ENCODE measurements at regions not wholly inside any gene's neighbourhood (a gene's known extent, or its start where the extent isn't known, plus 50 kb on each side); places are given as distances from the start of the nearest gene placed in this dataset.

DNA sequence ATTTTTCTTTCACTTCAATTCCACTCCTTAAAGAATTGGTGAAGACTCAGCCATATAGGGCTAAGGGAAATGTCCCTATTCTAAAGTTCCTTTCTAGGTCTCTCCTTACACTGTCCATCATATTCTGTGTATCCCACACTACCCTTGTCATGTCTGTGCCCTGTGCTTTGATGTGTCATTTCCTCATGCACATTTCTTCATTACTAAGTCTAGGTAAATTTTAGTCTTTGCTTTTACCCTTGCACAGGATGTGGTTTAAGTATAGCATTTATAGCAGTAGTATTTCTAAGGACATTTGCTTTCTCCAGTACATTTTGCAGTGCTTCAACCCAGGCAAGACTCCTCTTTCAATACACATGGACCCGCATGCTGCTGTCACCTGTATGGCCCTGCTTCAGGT, 221.5 kb upstream of the ACVR2A start:
- Histone ChIP-seq H3K27me3 (ENCODE audit: control insufficient read depth in 5 of 5, insufficient read depth in 4 of 5, low read length in 5 of 5) (no peaks in the 10 kb centered on the region), H3K36me3 (ENCODE audit: control insufficient read depth in 5 of 5, insufficient read depth in 5 of 5, low read length in 5 of 5) (no peaks in the 10 kb centered on the region), H3K9ac (ENCODE audit: low read length in 5 of 5) (no peak overlapping the region), H3K9me3 (ENCODE audit: control insufficient read depth in 5 of 5, low read length in 5 of 5) (no peaks in the 10 kb centered on the region), H3K4me3 (ENCODE audit: low read depth in 1 of 5, low read length in 5 of 5) (no peak overlapping the region), H3K4me1 (ENCODE audit: control insufficient read depth in 5 of 5, insufficient read depth in 5 of 5, low read length in 5 of 5) (no peaks in the 10 kb centered on the region), H3K27ac (ENCODE audit: low read depth, low read length) (no peak overlapping the region)

GRCh38 chr2:147621656-147622197, 223.1 kb upstream of the ACVR2A start:
- Histone ChIP-seq H3K36me3 (ENCODE audit: control insufficient read depth in 5 of 5, insufficient read depth in 5 of 5, low read length in 5 of 5) (no peaks in the 10 kb centered on the region), H3K9ac (ENCODE audit: low read length in 5 of 5) (no peak overlapping the region), H3K27ac (ENCODE audit: low read depth, low read length) (no peak overlapping the region), H3K4me1 (ENCODE audit: control insufficient read depth in 5 of 5, insufficient read depth in 5 of 5, low read length in 5 of 5) (no peaks in the 10 kb centered on the region), H3K4me3 (ENCODE audit: low read depth in 1 of 5, low read length in 5 of 5) (no peak overlapping the region), H3K9me3 (ENCODE audit: control insufficient read depth in 5 of 5, low read length in 5 of 5) (no peaks in the 10 kb centered on the region), H3K27me3 (ENCODE audit: control insufficient read depth in 5 of 5, insufficient read depth in 4 of 5, low read length in 5 of 5) (no peaks in the 10 kb centered on the region)

GRCh38 chr2:147619808-147620207, 225.0 kb upstream of the ACVR2A start:
- H3K4me3 ChIP-seq (ENCODE audit: low read depth in 1 of 5, low read length in 5 of 5) = no peak overlapping the region
- no peaks in the 10 kb centered on the region for H3K27me3 ChIP-seq (ENCODE audit: control insufficient read depth in 5 of 5, insufficient read depth in 4 of 5, low read length in 5 of 5)
- no peak overlapping the region for H3K27ac ChIP-seq (ENCODE audit: low read depth, low read length)
- H3K4me1 ChIP-seq (ENCODE audit: control insufficient read depth in 5 of 5, insufficient read depth in 5 of 5, low read length in 5 of 5) = no peaks in the 10 kb centered on the region
- H3K36me3 ChIP-seq (ENCODE audit: control insufficient read depth in 5 of 5, insufficient read depth in 5 of 5, low read length in 5 of 5) = no peaks in the 10 kb centered on the region
- H3K9me3 ChIP-seq (ENCODE audit: control insufficient read depth in 5 of 5, low read length in 5 of 5) = no peaks in the 10 kb centered on the region
- no peak overlapping the region for H3K9ac ChIP-seq (ENCODE audit: low read length in 5 of 5)

GRCh38 chr2:147615726-147616125, 229.1 kb upstream of the ACVR2A start:
- H3K4me1 ChIP-seq (ENCODE audit: control insufficient read depth in 5 of 5, insufficient read depth in 5 of 5, low read length in 5 of 5) = no peaks in the 10 kb centered on the region
- no peaks in the 10 kb centered on the region for H3K36me3 ChIP-seq (ENCODE audit: control insufficient read depth in 5 of 5, insufficient read depth in 5 of 5, low read length in 5 of 5)
- H3K27ac ChIP-seq (ENCODE audit: low read depth, low read length) = no peak overlapping the region
- H3K9ac ChIP-seq (ENCODE audit: low read length in 5 of 5) = no peak overlapping the region
- no peak overlapping the region for H3K4me3 ChIP-seq (ENCODE audit: low read depth in 1 of 5, low read length in 5 of 5)
- H3K9me3 ChIP-seq (ENCODE audit: control insufficient read depth in 5 of 5, low read length in 5 of 5) = no peaks in the 10 kb centered on the region
- H3K27me3 ChIP-seq (ENCODE audit: control insufficient read depth in 5 of 5, insufficient read depth in 4 of 5, low read length in 5 of 5) = no peaks in the 10 kb centered on the region

DNA sequence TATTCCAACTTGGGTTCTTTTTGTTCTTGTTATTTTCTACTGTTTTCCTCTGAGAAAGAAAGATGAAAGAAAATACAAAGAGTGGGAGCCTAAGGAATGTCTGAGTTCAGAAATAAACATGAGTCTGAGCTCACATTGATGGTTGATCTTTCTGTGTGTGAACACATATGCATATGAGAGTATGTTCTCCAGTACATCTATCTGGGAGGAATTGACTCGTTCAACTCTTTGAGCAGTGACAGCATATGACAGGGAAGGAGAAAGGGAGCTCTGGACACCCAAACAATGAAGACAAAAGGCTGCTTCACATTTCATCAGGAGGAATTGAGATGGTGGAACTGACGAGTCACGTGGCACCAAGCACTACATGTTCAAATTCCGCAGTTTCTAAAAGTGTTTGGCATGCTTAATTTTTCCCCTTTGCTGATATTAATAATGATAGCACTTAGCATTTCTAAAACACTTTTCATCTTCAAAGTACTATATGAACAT, 229.8 kb upstream of the ACVR2A start:
- H3K27me3 ChIP-seq (ENCODE audit: control insufficient read depth in 5 of 5, insufficient read depth in 4 of 5, low read length in 5 of 5) = no peaks in the 10 kb centered on the region
- no peaks in the 10 kb centered on the region for H3K9me3 ChIP-seq (ENCODE audit: control insufficient read depth in 5 of 5, low read length in 5 of 5)
- H3K4me3 ChIP-seq (ENCODE audit: low read depth in 1 of 5, low read length in 5 of 5) = no peak overlapping the region

GRCh38 chr2:147614471-147614870, 230.4 kb upstream of the ACVR2A start:
- no peak overlapping the region for H3K27ac ChIP-seq (ENCODE audit: low read depth, low read length)
- H3K4me1 ChIP-seq (ENCODE audit: control insufficient read depth in 5 of 5, insufficient read depth in 5 of 5, low read length in 5 of 5) = no peaks in the 10 kb centered on the region
- H3K27me3 ChIP-seq (ENCODE audit: control insufficient read depth in 5 of 5, insufficient read depth in 4 of 5, low read length in 5 of 5) = no peaks in the 10 kb centered on the region
- H3K9ac ChIP-seq (ENCODE audit: low read length in 5 of 5) = no peak overlapping the region
- H3K4me3 ChIP-seq (ENCODE audit: low read depth in 1 of 5, low read length in 5 of 5) = no peak overlapping the region
- H3K9me3 ChIP-seq (ENCODE audit: control insufficient read depth in 5 of 5, low read length in 5 of 5) = no peaks in the 10 kb centered on the region
- H3K36me3 ChIP-seq (ENCODE audit: control insufficient read depth in 5 of 5, insufficient read depth in 5 of 5, low read length in 5 of 5) = no peaks in the 10 kb centered on the region

More for the DNA sequence above, 229.8 kb upstream of the ACVR2A start:
- H3K36me3 ChIP-seq (ENCODE audit: control insufficient read depth in 5 of 5, insufficient read depth in 5 of 5, low read length in 5 of 5) = no peaks in the 10 kb centered on the region
- no peak overlapping the region for H3K9ac ChIP-seq (ENCODE audit: low read length in 5 of 5)
- no peak overlapping the region for H3K27ac ChIP-seq (ENCODE audit: low read depth, low read length)
- H3K4me1 ChIP-seq (ENCODE audit: control insufficient read depth in 5 of 5, insufficient read depth in 5 of 5, low read length in 5 of 5) = no peaks in the 10 kb centered on the region

DNA sequence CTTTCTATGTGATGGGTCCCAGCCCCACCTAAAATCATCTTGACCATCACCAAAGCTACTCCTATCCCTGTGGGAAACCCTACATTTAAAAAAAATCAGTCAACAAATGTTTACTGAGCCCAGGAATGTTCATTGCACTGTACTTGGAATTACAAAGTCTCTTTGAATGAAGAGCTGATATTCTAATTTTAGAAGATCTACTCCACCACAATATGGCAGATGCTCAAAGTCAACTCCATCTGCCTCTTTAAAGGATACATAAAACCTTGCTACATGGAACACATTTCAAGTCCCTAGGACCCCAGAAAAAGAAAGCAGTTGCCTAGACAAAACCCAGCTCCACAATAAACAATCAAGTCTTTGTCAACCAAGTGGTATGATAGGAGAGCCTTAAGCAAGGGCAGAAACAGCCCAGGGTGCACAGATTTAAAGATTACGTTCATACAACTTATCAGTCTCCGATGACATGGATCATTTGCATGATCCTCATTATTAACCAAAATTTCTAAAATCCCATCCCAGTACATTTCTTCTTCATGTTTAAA, 234.3 kb upstream of the ACVR2A start:
- no peaks in the 10 kb centered on the region for H3K9me3 ChIP-seq (ENCODE audit: control insufficient read depth in 5 of 5, low read length in 5 of 5)
- no peaks in the 10 kb centered on the region for H3K4me1 ChIP-seq (ENCODE audit: control insufficient read depth in 5 of 5, insufficient read depth in 5 of 5, low read length in 5 of 5)

GRCh38 chr2:147609301-147609700, 235.5 kb upstream of the ACVR2A start:
- H3K27ac ChIP-seq (ENCODE audit: low read depth, low read length) = no peak overlapping the region
- H3K36me3 ChIP-seq (ENCODE audit: control insufficient read depth in 5 of 5, insufficient read depth in 5 of 5, low read length in 5 of 5) = no peaks in the 10 kb centered on the region
- no peaks in the 10 kb centered on the region for H3K27me3 ChIP-seq (ENCODE audit: control insufficient read depth in 5 of 5, insufficient read depth in 4 of 5, low read length in 5 of 5)
- no peak overlapping the region for H3K4me3 ChIP-seq (ENCODE audit: low read depth in 1 of 5, low read length in 5 of 5)
- H3K9me3 ChIP-seq (ENCODE audit: control insufficient read depth in 5 of 5, low read length in 5 of 5) = no peaks in the 10 kb centered on the region
- H3K4me1 ChIP-seq (ENCODE audit: control insufficient read depth in 5 of 5, insufficient read depth in 5 of 5, low read length in 5 of 5) = no peaks in the 10 kb centered on the region
- H3K9ac ChIP-seq (ENCODE audit: low read length in 5 of 5) = no peak overlapping the region

More for the DNA sequence above, 234.3 kb upstream of the ACVR2A start:
- Histone ChIP-seq H3K27me3 (ENCODE audit: control insufficient read depth in 5 of 5, insufficient read depth in 4 of 5, low read length in 5 of 5) (no peaks in the 10 kb centered on the region), H3K36me3 (ENCODE audit: control insufficient read depth in 5 of 5, insufficient read depth in 5 of 5, low read length in 5 of 5) (no peaks in the 10 kb centered on the region), H3K27ac (ENCODE audit: low read depth, low read length) (no peak overlapping the region), H3K4me3 (ENCODE audit: low read depth in 1 of 5, low read length in 5 of 5) (no peak overlapping the region), H3K9ac (ENCODE audit: low read length in 5 of 5) (no peak overlapping the region)

GRCh38 chr2:147607379-147607778, 237.4 kb upstream of the ACVR2A start:
- Histone ChIP-seq H3K4me1 (ENCODE audit: control insufficient read depth in 5 of 5, insufficient read depth in 5 of 5, low read length in 5 of 5) (no peaks in the 10 kb centered on the region), H3K9ac (ENCODE audit: low read length in 5 of 5) (no peak overlapping the region), H3K36me3 (ENCODE audit: control insufficient read depth in 5 of 5, insufficient read depth in 5 of 5, low read length in 5 of 5) (no peaks in the 10 kb centered on the region), H3K4me3 (ENCODE audit: low read depth in 1 of 5, low read length in 5 of 5) (no peak overlapping the region), H3K27me3 (ENCODE audit: control insufficient read depth in 5 of 5, insufficient read depth in 4 of 5, low read length in 5 of 5) (no peaks in the 10 kb centered on the region), H3K9me3 (ENCODE audit: control insufficient read depth in 5 of 5, low read length in 5 of 5) (no peaks in the 10 kb centered on the region), H3K27ac (ENCODE audit: low read depth, low read length) (no peak overlapping the region)

GRCh38 chr2:147603876-147604275, 241.0 kb upstream of the ACVR2A start:
- Histone ChIP-seq H3K27me3 (ENCODE audit: control insufficient read depth in 5 of 5, insufficient read depth in 4 of 5, low read length in 5 of 5) (no peaks in the 10 kb centered on the region), H3K4me3 (ENCODE audit: low read depth in 1 of 5, low read length in 5 of 5) (no peak overlapping the region), H3K36me3 (ENCODE audit: control insufficient read depth in 5 of 5, insufficient read depth in 5 of 5, low read length in 5 of 5) (no peaks in the 10 kb centered on the region), H3K9me3 (ENCODE audit: control insufficient read depth in 5 of 5, low read length in 5 of 5) (peaks cover 0 to 5% (median 0%) of the 10 kb centered on the region in 5 donors), H3K9ac (ENCODE audit: low read length in 5 of 5) (no peak overlapping the region), H3K4me1 (ENCODE audit: control insufficient read depth in 5 of 5, insufficient read depth in 5 of 5, low read length in 5 of 5) (peaks cover 0 to 4% (median 0%) of the 10 kb centered on the region in 5 donors), H3K27ac (ENCODE audit: low read depth, low read length) (no peak overlapping the region)
